Panc1 (cell line): ENCODE measurements at regions not wholly inside any gene's neighbourhood (a gene's known extent, or its start where the extent isn't known, plus 50 kb on each side); places are given as distances from the start of the nearest gene placed in this dataset.

ENCODE experiments used
- ATAC-seq: fragments of 200-7000 bp; cut with Tn5 transposase; 2 replicates; pipeline ENCODE4 v1.9.1; 2020; ENCODE audit warnings: mild to moderate bottlenecking, moderate library complexity
- BruUV-seq: library from RNA; stranded (reverse); fragments of 400-500 nt; replicated peaks from 2 replicates; lab custom pipeline; 2021; lab: Mats Ljungman, UMichigan
- CTCF ChIA-PET: fragments of 300-600 bp; sonication (Branson Sonifier 250); formaldehyde crosslinking; loops from one replicate; lab custom pipeline; 2022; ENCODE audit warnings: antibody characterized with exemption; lab: Charles Lee
- POLR2A ChIA-PET: fragments of 300-600 bp; sonication (Branson Sonifier 250); formaldehyde crosslinking; loops from one replicate; lab custom pipeline; 2022; ENCODE audit warnings: antibody characterized with exemption; lab: Charles Lee
- DNase-seq: peaks from one replicate; pipeline ENCODE4 v3.0.0-alpha.2; 2010; ENCODE audit warnings: low read depth, low spot score
- H3K27ac ChIP-seq: 2 replicates; pipeline ENCODE4 v1.5.1; 2011; ENCODE audit warnings: mild to moderate bottlenecking, low read length, inconsistent platforms
- H3K27me3 ChIP-seq: fragments of 200-500 bp; sonication (Bioruptor generic); 2 replicates; pipeline ENCODE4 v1.6.0; 2014; ENCODE audit warnings: low read length, inconsistent platforms; ENCODE audit not compliant: control insufficient read depth, insufficient read depth
- H3K36me3 ChIP-seq: fragments of 200-500 bp; sonication (Bioruptor generic); 2 replicates; pipeline ENCODE4 v1.5.1; 2014; ENCODE audit warnings: inconsistent platforms, mild to moderate bottlenecking, low read length, moderate library complexity; ENCODE audit not compliant: control insufficient read depth, insufficient read depth
- H3K4me1 ChIP-seq: 2 replicates; pipeline ENCODE4 v1.5.1; 2011; ENCODE audit warnings: inconsistent platforms, mild to moderate bottlenecking, low read length, moderate library complexity; ENCODE audit not compliant: control insufficient read depth, insufficient read depth
- H3K4me3 ChIP-seq, 2 experiments: 2 replicates each; pipeline ENCODE4 v1.5.1; 2011 to 2012; ENCODE audit warnings: low read depth in 2 of 2, low read length in 2 of 2, mild to moderate bottlenecking in 2 of 2, inconsistent platforms in 1 of 2, moderate library complexity in 1 of 2
- H3K9me3 ChIP-seq: fragments of 200-500 bp; sonication (Bioruptor generic); 2 replicates; pipeline ENCODE4 v1.5.1; 2014; ENCODE audit warnings: low read depth, mild to moderate bottlenecking, inconsistent platforms, low read length, moderate library complexity; ENCODE audit not compliant: control insufficient read depth, insufficient read depth
- CTCF ChIP-seq: fragments of 450-650 bp; IDR thresholded peaks from 2 replicates; pipeline ENCODE4 v1.5.1; 2017; ENCODE audit warnings: mild to moderate bottlenecking
- POLR2AphosphoS5 ChIP-seq: IDR thresholded peaks from 2 replicates; pipeline ENCODE4 v1.6.1; 2012; ENCODE audit warnings: mild to moderate bottlenecking, low read depth, low read length, moderate library complexity
- SIN3A ChIP-seq: IDR thresholded peaks from 2 replicates; pipeline ENCODE4 v1.6.1; 2012; ENCODE audit warnings: low read depth, mild to moderate bottlenecking, low read length, moderate library complexity, borderline replicate concordance; ENCODE audit not compliant: insufficient read depth
- TCF7L2 ChIP-seq: IDR thresholded peaks from 2 replicates; pipeline ENCODE4 v1.6.1; 2011; ENCODE audit warnings: mild to moderate bottlenecking, low read depth, low read length, inconsistent platforms
- in situ Hi-C: cut with HindIII; loops from 2 replicates; pipeline ENCODE4 v1.10.0; 2016; ENCODE audit warnings: low sequenced_read_pairs, low pct_unique_long_range_greater_than_20kb
- intact Hi-C: fragments of 100-400 bp; cut with micrococcal nuclease; formaldehyde crosslinking; loops from one replicate; pipeline ENCODE4 v1.10.0; 2022; ENCODE audit not compliant: unreplicated experiment
- TF ChIP-seq, protein P1 (sequence below), 2 experiments: IDR thresholded peaks; 2 replicates each; pipeline ENCODE4 v1.6.1; 2011 to 2012; ENCODE audit warnings: low read depth in 2 of 2, control low read depth in 1 of 2, low read length in 1 of 2, mild to moderate bottlenecking in 1 of 2, moderate library complexity in 1 of 2; ENCODE audit not compliant: insufficient read depth in 1 of 2

- Histone ChIP-seq H3K4me1 (no peaks in the 10 kb centered on the region), H3K4me3 (no peak overlapping the region), H3K36me3 (no peaks in the 10 kb centered on the region), H3K27me3 (no peaks in the 10 kb centered on the region; the same call in 1 of the 2 replicates), H3K9me3 (0 out of 2 replicates have a peak, but pooled peaks cover 3% of the 10 kb centered on the region), H3K27ac (no peak overlapping the region)
- CTCF ChIA-PET, result no interaction called here
- no TSS peak for BruUV-seq
- DNase-seq (no peak), ATAC-seq (no peak)
- in situ Hi-C loops (no loop called here), intact Hi-C loops (no loop called here)
- POLR2A ChIA-PET, result no interaction called here
- TF ChIP-seq POLR2AphosphoS5, result no peak
- no peak for TF ChIP-seq SIN3A
- TF ChIP-seq CTCF, result no peak
- TF ChIP-seq, protein P1, sequence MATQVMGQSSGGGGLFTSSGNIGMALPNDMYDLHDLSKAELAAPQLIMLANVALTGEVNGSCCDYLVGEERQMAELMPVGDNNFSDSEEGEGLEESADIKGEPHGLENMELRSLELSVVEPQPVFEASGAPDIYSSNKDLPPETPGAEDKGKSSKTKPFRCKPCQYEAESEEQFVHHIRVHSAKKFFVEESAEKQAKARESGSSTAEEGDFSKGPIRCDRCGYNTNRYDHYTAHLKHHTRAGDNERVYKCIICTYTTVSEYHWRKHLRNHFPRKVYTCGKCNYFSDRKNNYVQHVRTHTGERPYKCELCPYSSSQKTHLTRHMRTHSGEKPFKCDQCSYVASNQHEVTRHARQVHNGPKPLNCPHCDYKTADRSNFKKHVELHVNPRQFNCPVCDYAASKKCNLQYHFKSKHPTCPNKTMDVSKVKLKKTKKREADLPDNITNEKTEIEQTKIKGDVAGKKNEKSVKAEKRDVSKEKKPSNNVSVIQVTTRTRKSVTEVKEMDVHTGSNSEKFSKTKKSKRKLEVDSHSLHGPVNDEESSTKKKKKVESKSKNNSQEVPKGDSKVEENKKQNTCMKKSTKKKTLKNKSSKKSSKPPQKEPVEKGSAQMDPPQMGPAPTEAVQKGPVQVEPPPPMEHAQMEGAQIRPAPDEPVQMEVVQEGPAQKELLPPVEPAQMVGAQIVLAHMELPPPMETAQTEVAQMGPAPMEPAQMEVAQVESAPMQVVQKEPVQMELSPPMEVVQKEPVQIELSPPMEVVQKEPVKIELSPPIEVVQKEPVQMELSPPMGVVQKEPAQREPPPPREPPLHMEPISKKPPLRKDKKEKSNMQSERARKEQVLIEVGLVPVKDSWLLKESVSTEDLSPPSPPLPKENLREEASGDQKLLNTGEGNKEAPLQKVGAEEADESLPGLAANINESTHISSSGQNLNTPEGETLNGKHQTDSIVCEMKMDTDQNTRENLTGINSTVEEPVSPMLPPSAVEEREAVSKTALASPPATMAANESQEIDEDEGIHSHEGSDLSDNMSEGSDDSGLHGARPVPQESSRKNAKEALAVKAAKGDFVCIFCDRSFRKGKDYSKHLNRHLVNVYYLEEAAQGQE (IDR thresholded peaks at IDR 0.05; ENCODE audit: insufficient read depth in 1 of 2, low read depth in 2 of 2, low read length in 1 of 2), result no peak
- TF ChIP-seq TCF7L2, result no peak
These were observed 237.6 kb upstream of the C2CD4B start for GRCh38 chr15:62402687-62403086.

DNA sequence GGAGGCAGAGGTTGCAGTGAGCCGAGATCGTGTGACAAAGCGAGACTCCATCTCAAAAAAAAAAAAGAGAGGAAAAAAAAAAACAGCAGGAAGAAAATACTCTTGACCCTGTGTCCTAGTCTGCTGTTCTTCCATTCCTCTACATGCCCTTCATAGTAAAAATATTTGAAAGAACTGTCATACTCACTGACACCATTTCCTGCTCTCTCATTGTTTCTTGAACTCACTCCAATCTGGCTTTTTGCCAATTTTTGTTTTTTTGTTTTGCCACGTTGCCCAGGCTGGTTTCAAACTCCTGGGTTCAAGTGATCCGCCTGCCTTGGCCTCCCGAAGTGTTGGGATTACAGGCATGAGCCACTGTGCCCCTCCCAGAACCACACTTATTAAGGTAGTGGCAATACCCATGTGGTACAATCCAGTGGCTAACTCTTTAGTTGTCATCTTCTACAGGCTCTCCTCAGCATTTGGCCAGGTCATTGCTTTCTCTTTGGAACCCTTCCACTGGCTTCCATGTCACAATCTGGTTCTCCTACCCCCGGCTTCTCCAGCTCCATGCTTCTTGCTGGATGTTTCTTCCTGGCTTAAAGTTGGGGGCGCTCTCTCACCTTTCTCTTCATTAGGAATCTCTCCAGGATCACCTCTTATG is 238.2 kb upstream of the C2CD4B start:
- TF ChIP-seq CTCF, result no peak
- TF ChIP-seq SIN3A, result no peak
- TF ChIP-seq, protein P1 (IDR thresholded peaks at IDR 0.05; ENCODE audit: insufficient read depth in 1 of 2, low read depth in 2 of 2, low read length in 1 of 2), result no peak
- no peak for TF ChIP-seq TCF7L2
- no peak for TF ChIP-seq POLR2AphosphoS5
- Histone ChIP-seq H3K27me3 (no peaks in the 10 kb centered on the region; the same call in 1 of the 2 replicates), H3K4me1 (no peaks in the 10 kb centered on the region), H3K9me3 (0 out of 2 replicates have a peak, but pooled peaks cover 3% of the 10 kb centered on the region), H3K4me3 (no peak overlapping the region), H3K27ac (no peak overlapping the region), H3K36me3 (no peaks in the 10 kb centered on the region)
- ATAC-seq, result no peak
- BruUV-seq, result no TSS peak
- intact Hi-C loops, result no loop called here
- in situ Hi-C loops, result no loop called here
- no peak for DNase-seq
- ChIA-PET POLR2A (no interaction called here), CTCF (no interaction called here)
